ENCODE measurements at regions not wholly inside any gene's neighbourhood (a gene's known extent, or its start where the extent isn't known, plus 50 kb on each side); places are given as distances from the start of the nearest gene placed in this dataset.

DNA sequence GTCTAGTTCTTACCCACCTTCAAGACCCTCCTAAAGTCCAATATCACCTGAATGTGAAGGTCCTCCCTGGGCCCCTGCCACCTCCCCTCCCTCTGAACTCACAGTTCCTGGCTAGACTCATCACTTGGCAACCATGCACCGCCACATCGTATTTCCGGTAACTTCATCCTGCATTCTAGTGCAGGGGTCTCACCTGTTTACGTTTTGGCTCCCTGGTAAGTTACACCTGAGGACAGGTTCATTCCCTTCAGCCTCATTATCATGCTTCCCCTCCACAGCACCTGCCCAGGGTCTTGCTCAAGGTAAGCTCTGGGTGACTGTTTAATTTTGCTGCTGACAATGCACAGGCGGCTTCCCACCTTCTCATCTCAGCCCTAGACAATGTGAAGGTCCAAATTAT, 93.1 kb downstream of the MIS18A start:
- Histone ChIP-seq H3K4me1 (no peaks in the 10 kb centered on the region), H3K27me3 (no peaks in the 10 kb centered on the region), H3K4me3 (no peak overlapping the region), H3K9me3 (no peaks in the 10 kb centered on the region), H3K36me3 (no peaks in the 10 kb centered on the region), H3K27ac (no peak overlapping the region)
- DNase-seq (no peak), ATAC-seq (no peak)
- WGBS (ENCODE audit: insufficient coverage, low coverage, low lambda C conversion rate, missing lambda C conversion rate), result 86% methylated on average over 5 of the region's 5 CpGs
- TF ChIP-seq POLR2A (IDR thresholded peaks at IDR 0.05), result no peak
- TF ChIP-seq, protein P1, sequence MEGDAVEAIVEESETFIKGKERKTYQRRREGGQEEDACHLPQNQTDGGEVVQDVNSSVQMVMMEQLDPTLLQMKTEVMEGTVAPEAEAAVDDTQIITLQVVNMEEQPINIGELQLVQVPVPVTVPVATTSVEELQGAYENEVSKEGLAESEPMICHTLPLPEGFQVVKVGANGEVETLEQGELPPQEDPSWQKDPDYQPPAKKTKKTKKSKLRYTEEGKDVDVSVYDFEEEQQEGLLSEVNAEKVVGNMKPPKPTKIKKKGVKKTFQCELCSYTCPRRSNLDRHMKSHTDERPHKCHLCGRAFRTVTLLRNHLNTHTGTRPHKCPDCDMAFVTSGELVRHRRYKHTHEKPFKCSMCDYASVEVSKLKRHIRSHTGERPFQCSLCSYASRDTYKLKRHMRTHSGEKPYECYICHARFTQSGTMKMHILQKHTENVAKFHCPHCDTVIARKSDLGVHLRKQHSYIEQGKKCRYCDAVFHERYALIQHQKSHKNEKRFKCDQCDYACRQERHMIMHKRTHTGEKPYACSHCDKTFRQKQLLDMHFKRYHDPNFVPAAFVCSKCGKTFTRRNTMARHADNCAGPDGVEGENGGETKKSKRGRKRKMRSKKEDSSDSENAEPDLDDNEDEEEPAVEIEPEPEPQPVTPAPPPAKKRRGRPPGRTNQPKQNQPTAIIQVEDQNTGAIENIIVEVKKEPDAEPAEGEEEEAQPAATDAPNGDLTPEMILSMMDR (IDR thresholded peaks at IDR 0.05), result no peak
- intact Hi-C loops (cut with DNase I), result no loop called here

- no peaks in the 10 kb centered on the region for H3K27me3 ChIP-seq
- ATAC-seq, result no peak
- no peaks in the 10 kb centered on the region for H3K36me3 ChIP-seq
- no peak overlapping the region for H3K27ac ChIP-seq
- intact Hi-C loops (cut with DNase I), result no loop called here
- no peaks in the 10 kb centered on the region for H3K9me3 ChIP-seq
- H3K4me3 ChIP-seq, result no peak overlapping the region
- 83% methylated on average over 1 of the region's 2 CpGs for WGBS (ENCODE audit: insufficient coverage, low coverage, low lambda C conversion rate, missing lambda C conversion rate)
- no peaks in the 10 kb centered on the region for H3K4me1 ChIP-seq
- TF ChIP-seq, protein P1 (IDR thresholded peaks at IDR 0.05), result no peak
- no peak for TF ChIP-seq POLR2A (IDR thresholded peaks at IDR 0.05)
- no peak for DNase-seq
These were observed 93.7 kb downstream of the MIS18A start for GRCh38 chr21:32185103-32185502.

DNA sequence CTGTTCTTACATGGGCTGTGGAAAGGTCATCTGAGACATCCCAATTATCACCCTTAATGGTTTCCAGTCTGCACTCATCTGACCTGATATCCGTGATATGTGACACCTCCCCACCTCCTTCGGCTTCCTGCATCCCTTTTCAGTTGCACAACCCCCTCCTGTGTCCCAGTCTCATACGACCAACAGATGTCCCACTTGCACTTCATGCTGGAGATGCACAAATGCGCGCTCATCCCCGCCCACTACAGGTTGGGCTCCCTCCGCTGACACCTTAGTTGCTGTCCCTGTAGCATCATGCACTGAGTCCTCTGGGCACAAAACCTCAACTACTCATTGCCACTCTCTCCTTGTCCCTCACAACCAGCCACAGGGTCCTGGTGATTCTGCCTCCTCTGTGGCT, 94.4 kb downstream of the MIS18A start:
- no peaks in the 10 kb centered on the region for H3K4me1 ChIP-seq
- no peak for DNase-seq
- ATAC-seq, result no peak
- no peaks in the 10 kb centered on the region for H3K27me3 ChIP-seq
- H3K9me3 ChIP-seq, result no peaks in the 10 kb centered on the region
- 61% methylated on average over 7 of the region's 7 CpGs for whole genome bisulfite sequencing (ENCODE audit: insufficient coverage, low coverage, low lambda C conversion rate, missing lambda C conversion rate)
- no peak overlapping the region for H3K4me3 ChIP-seq
- H3K27ac ChIP-seq, result no peak overlapping the region
- intact Hi-C loops (cut with DNase I), result no loop called here
- no peaks in the 10 kb centered on the region for H3K36me3 ChIP-seq
- TF ChIP-seq, protein P1 (IDR thresholded peaks at IDR 0.05), result no peak
- no peak for TF ChIP-seq POLR2A (IDR thresholded peaks at IDR 0.05)

DNA sequence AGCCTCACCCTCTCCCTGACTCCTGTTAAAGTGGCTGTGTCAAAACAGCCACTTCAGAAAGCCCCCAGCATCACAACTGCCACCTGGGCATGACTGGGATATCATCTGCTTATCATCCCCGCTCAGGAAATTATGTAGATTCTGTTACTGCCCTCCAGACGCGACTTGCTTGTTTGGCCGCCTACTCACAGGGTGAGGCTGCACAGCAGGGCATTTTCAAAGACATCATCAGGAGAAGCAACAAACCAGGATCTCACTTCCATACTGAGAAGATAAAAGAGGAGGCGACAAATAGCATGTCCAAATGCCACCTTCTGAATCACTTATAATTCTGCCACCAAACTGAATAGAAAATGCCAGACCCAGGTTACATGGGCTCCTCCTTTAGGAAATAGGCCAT, 94.8 kb downstream of the MIS18A start:
- WGBS (ENCODE audit: insufficient coverage, low coverage, low lambda C conversion rate, missing lambda C conversion rate), result 53% methylated on average over 5 of the region's 5 CpGs
- TF ChIP-seq POLR2A (IDR thresholded peaks at IDR 0.05), result no peak
- TF ChIP-seq, protein P1 (IDR thresholded peaks at IDR 0.05), result no peak
- Histone ChIP-seq H3K36me3 (no peaks in the 10 kb centered on the region), H3K9me3 (no peaks in the 10 kb centered on the region), H3K4me3 (no peak overlapping the region), H3K27ac (no peak overlapping the region), H3K27me3 (no peaks in the 10 kb centered on the region), H3K4me1 (no peaks in the 10 kb centered on the region)
- no peak for DNase-seq
- no peak for ATAC-seq
- intact Hi-C loops (cut with DNase I), result no loop called here

- ATAC-seq (no peak), DNase-seq (no peak)
- no peaks in the 10 kb centered on the region for H3K36me3 ChIP-seq
- H3K4me1 ChIP-seq, result no peaks in the 10 kb centered on the region
- H3K9me3 ChIP-seq, result no peaks in the 10 kb centered on the region
- intact Hi-C loops (cut with DNase I), result no loop called here
- no peaks in the 10 kb centered on the region for H3K27me3 ChIP-seq
- no peak for TF ChIP-seq POLR2A (IDR thresholded peaks at IDR 0.05)
- TF ChIP-seq, protein P1 (IDR thresholded peaks at IDR 0.05), result no peak
- no peak overlapping the region for H3K4me3 ChIP-seq
- H3K27ac ChIP-seq, result no peak overlapping the region
These were observed 95.5 kb downstream of the MIS18A start for GRCh38 chr21:32183396-32183795.
